Pons (tissue), 1 donor: ENCODE measurements at regions not wholly inside any gene's neighbourhood (a gene's known extent, or its start where the extent isn't known, plus 50 kb on each side); places are given as distances from the start of the nearest gene placed in this dataset.

Experiments used
- DNase-seq: peaks from one replicate; pipeline ENCODE4 v3.0.0-alpha.2; 2016; ENCODE audit warnings: low spot score

GRCh38 chr19:31559494-31559893 is 210.3 kb upstream of the TSHZ3 start:
- no peak for DNase-seq

GRCh38 chr19:31560086-31561060 is 211.1 kb upstream of the TSHZ3 start:
- peak; percentile 29 for DNase-seq

GRCh38 chr19:31562966-31563612 is 213.9 kb upstream of the TSHZ3 start:
- no peak for DNase-seq

GRCh38 chr19:31567776-31568175 is 218.5 kb upstream of the TSHZ3 start:
- DNase-seq: no peak

- no peak for DNase-seq
These were observed 219.5 kb upstream of the TSHZ3 start for GRCh38 chr19:31568724-31569123.

GRCh38 chr19:31570718-31571117 is 221.5 kb upstream of the TSHZ3 start:
- DNase-seq: peak; percentile 12

GRCh38 chr19:31572102-31572975 is 223.1 kb upstream of the TSHZ3 start:
- DNase-seq: no peak

- no peak for DNase-seq
These were observed 223.7 kb upstream of the TSHZ3 start for GRCh38 chr19:31572976-31573298.

GRCh38 chr19:31574251-31574973 is 225.2 kb upstream of the TSHZ3 start:
- no peak for DNase-seq

- no peak for DNase-seq
These were observed 226.7 kb upstream of the TSHZ3 start for GRCh38 chr19:31575846-31576335.

- no peak for DNase-seq
These were observed 229.1 kb upstream of the TSHZ3 start for GRCh38 chr19:31578326-31578725.

- no peak for DNase-seq
These were observed 233.9 kb upstream of the TSHZ3 start for GRCh38 chr19:31583148-31583547.

GRCh38 chr19:31586282-31586681 is 237.0 kb upstream of the TSHZ3 start:
- DNase-seq: no peak

GRCh38 chr19:31589109-31589508 is 239.9 kb upstream of the TSHZ3 start:
- no peak for DNase-seq

- no peak for DNase-seq
These were observed 242.0 kb upstream of the TSHZ3 start for GRCh38 chr19:31591258-31591657.

GRCh38 chr19:31592456-31592855 is 243.2 kb upstream of the TSHZ3 start:
- no peak for DNase-seq

- DNase-seq: no peak
These were observed 245.5 kb upstream of the TSHZ3 start for GRCh38 chr19:31594701-31595100.

GRCh38 chr19:31595521-31595920 is 246.3 kb upstream of the TSHZ3 start:
- DNase-seq: no peak

GRCh38 chr19:31596751-31597150 is 247.5 kb upstream of the TSHZ3 start:
- no peak for DNase-seq

GRCh38 chr19:31597616-31598015 is 248.4 kb upstream of the TSHZ3 start:
- no peak for DNase-seq

- no peak for DNase-seq
These were observed 249.5 kb upstream of the TSHZ3 start for GRCh38 chr19:31598730-31599238.
